ENCODE measurements at regions not wholly inside any gene's neighbourhood (a gene's known extent, or its start where the extent isn't known, plus 50 kb on each side); places are given as distances from the start of the nearest gene placed in this dataset.

- TF ChIP-seq YY1 (IDR thresholded peaks at IDR 0.05; ENCODE audit: insufficient read depth, insufficient read length) (no peak), SUZ12 (IDR thresholded peaks at IDR 0.05; ENCODE audit: extremely low read depth, insufficient read depth, insufficient read length) (no peak)
Measured at GRCh38 chr2:20559277-20559676, 91.6 kb downstream of the HS1BP3 start.

Measured in NT2/D1 (cell line).